MM.1S (cell line): ENCODE measurements at regions not wholly inside any gene's neighbourhood (a gene's known extent, or its start where the extent isn't known, plus 50 kb on each side); places are given as distances from the start of the nearest gene placed in this dataset.

ENCODE experiments used
- EZH2 ChIP-seq: fragments of 300-600 bp; sonication (generic); optimal IDR thresholded peaks from 2 replicates; pipeline ENCODE3; 2017; ENCODE audit warnings: low read depth, mild to moderate bottlenecking, antibody characterized with exemption, low read length, mixed read lengths
- EZH2phosphoT487 ChIP-seq: fragments of 300-600 bp; sonication (generic); IDR thresholded peaks from 2 replicates; pipeline ENCODE4 v1.6.1; 2018; ENCODE audit warnings: antibody characterized with exemption, low read length

DNA sequence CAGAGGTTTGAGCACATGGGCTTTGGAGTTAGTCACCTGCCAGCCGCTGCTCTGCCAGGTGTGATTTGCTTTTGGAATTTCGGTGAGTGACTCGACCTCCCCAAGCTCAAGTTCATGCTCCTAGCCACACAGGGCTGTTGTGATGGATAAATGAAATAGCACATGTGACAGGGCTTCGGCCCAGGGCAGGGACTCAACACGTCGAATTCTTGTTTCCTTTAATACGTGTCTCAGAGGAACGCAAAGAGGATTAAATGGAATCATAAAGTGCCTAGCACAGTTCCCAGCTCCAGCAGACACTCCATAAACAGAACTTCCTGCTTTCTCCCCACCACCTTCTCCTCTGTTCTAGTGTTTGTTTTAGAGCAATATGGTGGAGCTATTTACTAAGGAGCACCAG is 88.3 kb upstream of the CHST15 start:
- no peak for TF ChIP-seq EZH2phosphoT487
- TF ChIP-seq EZH2, result no peak
